HFFc6 (cell line): ENCODE measurements at regions not wholly inside any gene's neighbourhood (a gene's known extent, or its start where the extent isn't known, plus 50 kb on each side); places are given as distances from the start of the nearest gene placed in this dataset.

ENCODE experiments used
- DNase-seq: peaks from one replicate; pipeline ENCODE4 v3.0.0-alpha.2; 2018
- H3K27ac Mint-ChIP-seq: 2 replicates; pipeline ENCODE4 v1.8.0; 2020; ENCODE audit warnings: mild to moderate bottlenecking, mixed read lengths
- H3K27me3 Mint-ChIP-seq: 2 replicates; pipeline ENCODE4 v1.8.0; 2021; ENCODE audit warnings: mild to moderate bottlenecking, moderate library complexity, mixed read lengths; ENCODE audit not compliant: insufficient read depth
- H3K36me3 Mint-ChIP-seq: 2 replicates; pipeline ENCODE4 v1.8.0; 2021; ENCODE audit warnings: low read depth, mixed read lengths
- H3K4me1 Mint-ChIP-seq: 2 replicates; pipeline ENCODE4 v1.8.0; 2020; ENCODE audit warnings: low read depth, mixed read lengths
- H3K4me3 Mint-ChIP-seq: 2 replicates; pipeline ENCODE4 v1.8.0; 2020; ENCODE audit warnings: mild to moderate bottlenecking, moderate library complexity, mixed read lengths
- H3K9me3 Mint-ChIP-seq: 2 replicates; pipeline ENCODE4 v1.8.0; 2020; ENCODE audit warnings: mild to moderate bottlenecking, mixed read lengths
- TF ChIP-seq, protein P1 (sequence below): fragments of 200-600 bp; sonication (generic); IDR thresholded peaks from 2 replicates; pipeline ENCODE4 v1.5.0; 2021; ENCODE audit warnings: antibody characterized with exemption, mild to moderate bottlenecking

DNA sequence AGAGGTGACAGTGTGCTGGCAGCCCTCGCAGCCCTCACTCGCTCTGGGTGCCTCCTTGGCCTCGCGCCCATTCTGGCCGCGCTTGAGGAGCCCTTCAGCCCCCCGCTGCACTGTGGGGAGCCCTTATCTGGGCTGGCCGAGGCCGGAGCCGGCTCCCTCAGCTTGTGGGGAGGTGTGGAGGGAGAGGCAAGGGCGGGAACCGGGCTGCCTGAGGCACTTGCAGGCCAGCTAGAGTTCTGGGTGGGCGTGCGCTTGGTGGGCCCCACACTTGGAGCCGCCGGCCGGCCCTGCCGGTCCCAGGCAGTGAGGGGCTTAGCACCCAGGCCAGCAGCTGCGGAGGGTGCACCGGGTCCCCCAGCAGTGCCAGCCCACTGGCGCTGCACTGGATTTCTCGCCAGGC lies 1480.9 kb upstream of the SLC39A10 start:
- TF ChIP-seq, protein P1, sequence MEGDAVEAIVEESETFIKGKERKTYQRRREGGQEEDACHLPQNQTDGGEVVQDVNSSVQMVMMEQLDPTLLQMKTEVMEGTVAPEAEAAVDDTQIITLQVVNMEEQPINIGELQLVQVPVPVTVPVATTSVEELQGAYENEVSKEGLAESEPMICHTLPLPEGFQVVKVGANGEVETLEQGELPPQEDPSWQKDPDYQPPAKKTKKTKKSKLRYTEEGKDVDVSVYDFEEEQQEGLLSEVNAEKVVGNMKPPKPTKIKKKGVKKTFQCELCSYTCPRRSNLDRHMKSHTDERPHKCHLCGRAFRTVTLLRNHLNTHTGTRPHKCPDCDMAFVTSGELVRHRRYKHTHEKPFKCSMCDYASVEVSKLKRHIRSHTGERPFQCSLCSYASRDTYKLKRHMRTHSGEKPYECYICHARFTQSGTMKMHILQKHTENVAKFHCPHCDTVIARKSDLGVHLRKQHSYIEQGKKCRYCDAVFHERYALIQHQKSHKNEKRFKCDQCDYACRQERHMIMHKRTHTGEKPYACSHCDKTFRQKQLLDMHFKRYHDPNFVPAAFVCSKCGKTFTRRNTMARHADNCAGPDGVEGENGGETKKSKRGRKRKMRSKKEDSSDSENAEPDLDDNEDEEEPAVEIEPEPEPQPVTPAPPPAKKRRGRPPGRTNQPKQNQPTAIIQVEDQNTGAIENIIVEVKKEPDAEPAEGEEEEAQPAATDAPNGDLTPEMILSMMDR, result no peak
- H3K4me3 Mint-ChIP-seq, result no peak overlapping the region
- H3K27ac Mint-ChIP-seq, result no peak overlapping the region
- H3K27me3 Mint-ChIP-seq, result no peaks in the 10 kb centered on the region
- DNase-seq, result no peak
- peaks cover 4% of the 10 kb centered on the region; the same call in 1 of the 2 replicates for H3K36me3 Mint-ChIP-seq
- H3K9me3 Mint-ChIP-seq, result peaks cover 12% of the 10 kb centered on the region
- no peaks in the 10 kb centered on the region for H3K4me1 Mint-ChIP-seq

DNA sequence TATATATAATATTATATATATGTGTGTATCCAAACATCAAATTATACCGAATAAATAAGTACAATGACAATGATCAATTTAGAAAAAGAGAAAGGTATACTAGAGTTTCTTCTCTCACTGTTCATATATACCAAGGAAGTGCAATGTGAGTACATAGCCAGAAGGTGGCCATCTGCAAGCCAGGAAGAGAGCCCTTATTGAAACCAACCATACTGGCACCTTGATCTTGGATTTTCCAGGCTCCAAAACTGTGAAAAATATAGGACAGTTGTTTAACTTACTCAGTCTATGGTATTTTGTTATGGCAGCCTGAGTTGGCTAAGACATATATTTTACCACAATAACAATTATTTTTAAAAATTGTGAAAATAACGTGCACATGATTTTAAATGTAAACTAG lies 1490.2 kb upstream of the SLC39A10 start:
- peaks cover 1% of the 10 kb centered on the region; the same call in 1 of the 2 replicates for H3K27me3 Mint-ChIP-seq
- no peak overlapping the region for H3K4me3 Mint-ChIP-seq
- H3K27ac Mint-ChIP-seq, result no peak overlapping the region
- H3K9me3 Mint-ChIP-seq, result peaks cover 18% of the 10 kb centered on the region
- DNase-seq, result no peak
- H3K36me3 Mint-ChIP-seq, result no peaks in the 10 kb centered on the region
- TF ChIP-seq, protein P1, result peak; percentile 60
- no peaks in the 10 kb centered on the region for H3K4me1 Mint-ChIP-seq

DNA sequence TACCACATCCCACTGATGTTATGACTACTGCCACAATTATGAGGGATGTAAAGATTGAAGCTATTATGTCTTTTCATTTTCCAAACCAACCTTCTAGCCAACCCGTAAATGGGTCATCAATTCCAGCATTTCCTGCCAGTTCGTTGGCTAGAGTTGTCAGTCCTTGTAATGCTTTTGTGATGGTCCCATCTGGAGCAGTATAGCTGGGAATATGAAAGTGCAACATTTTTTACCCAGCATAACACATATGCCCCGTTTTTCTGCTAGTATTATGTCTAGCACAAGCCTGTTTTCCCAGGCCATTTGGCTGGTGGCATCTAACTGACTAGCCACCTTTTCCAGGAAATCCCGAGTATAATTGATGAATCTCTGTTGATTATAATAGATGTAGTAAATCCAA lies 1501.6 kb upstream of the SLC39A10 start:
- Mint-ChIP-seq H3K36me3 (no peaks in the 10 kb centered on the region), H3K4me3 (no peak overlapping the region), H3K27ac (no peak overlapping the region), H3K4me1 (no peaks in the 10 kb centered on the region), H3K27me3 (no peaks in the 10 kb centered on the region), H3K9me3 (peaks cover 25% of the 10 kb centered on the region)
- TF ChIP-seq, protein P1, result no peak
- DNase-seq, result no peak

DNA sequence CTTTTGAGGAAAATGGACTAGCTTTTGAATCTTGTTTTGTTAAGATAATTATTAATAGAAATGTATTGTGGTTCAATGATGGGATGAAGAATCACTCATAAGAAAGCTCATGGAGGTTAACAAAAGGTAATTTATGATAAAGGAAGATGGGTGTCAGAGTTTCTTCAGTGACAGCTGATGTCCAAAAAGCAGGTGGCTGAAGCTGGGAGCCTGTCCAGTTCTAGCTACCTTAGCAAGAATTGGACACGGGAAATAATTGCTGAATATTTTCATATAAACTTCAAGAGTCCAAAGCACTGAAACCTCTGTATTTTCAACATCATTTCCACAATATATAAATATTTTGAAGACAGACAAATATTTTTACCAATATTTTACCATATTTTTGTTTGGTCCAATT lies 1505.8 kb upstream of the SLC39A10 start:
- no peaks in the 10 kb centered on the region for H3K27me3 Mint-ChIP-seq
- no peaks in the 10 kb centered on the region for H3K36me3 Mint-ChIP-seq
- no peak for DNase-seq
- H3K4me1 Mint-ChIP-seq, result no peaks in the 10 kb centered on the region
- no peak overlapping the region for H3K27ac Mint-ChIP-seq
- TF ChIP-seq, protein P1, result no peak
- H3K9me3 Mint-ChIP-seq, result peaks cover 23% of the 10 kb centered on the region
- no peak overlapping the region for H3K4me3 Mint-ChIP-seq

DNA sequence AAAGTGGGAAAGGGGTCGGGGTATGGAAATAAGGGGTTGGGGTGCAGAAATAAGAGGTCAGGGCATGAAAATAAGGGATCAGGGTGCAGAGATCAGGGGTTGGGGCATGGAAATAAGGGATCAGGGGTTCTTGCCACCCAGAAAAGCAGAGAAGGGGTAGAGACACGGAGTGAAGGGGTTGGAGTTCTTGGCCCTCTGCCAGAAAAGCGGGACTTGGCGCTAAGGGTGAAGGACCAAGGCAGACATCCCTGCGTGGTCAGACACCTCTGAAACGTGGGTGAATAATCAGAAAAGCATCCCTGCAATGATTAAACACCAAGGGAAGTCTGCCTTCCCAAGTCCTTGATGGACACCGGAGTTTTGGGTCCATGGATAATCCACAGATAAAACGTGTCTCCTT lies 1521.6 kb upstream of the SLC39A10 start:
- no peaks in the 10 kb centered on the region for H3K36me3 Mint-ChIP-seq
- no peak overlapping the region for H3K4me3 Mint-ChIP-seq
- no peaks in the 10 kb centered on the region; the same call in 1 of the 2 replicates for H3K27me3 Mint-ChIP-seq
- DNase-seq, result no peak
- H3K4me1 Mint-ChIP-seq, result no peaks in the 10 kb centered on the region
- H3K9me3 Mint-ChIP-seq, result no peaks in the 10 kb centered on the region; the same call in none of the 2 replicates
- TF ChIP-seq, protein P1, result no peak
- H3K27ac Mint-ChIP-seq, result no peak overlapping the region

DNA sequence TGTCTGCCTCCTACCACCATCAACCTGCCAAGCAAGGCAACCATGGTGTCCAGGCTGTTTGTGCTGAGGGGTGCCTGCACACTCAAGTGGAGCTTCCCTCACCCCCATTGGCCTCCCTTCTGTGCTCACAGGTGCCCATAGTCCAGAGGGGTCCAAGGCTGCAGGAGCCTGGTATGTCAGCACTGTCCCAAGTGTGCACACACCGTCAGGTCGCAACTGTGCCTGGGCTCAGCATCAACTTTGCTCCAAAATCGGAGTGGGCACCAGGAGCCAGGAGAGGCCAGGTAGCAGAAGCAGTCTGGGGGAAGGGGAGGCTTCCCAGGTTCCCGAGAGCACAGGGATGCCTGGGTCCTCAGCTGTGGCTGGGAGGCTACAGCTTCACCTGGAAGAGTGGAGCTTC lies 1528.2 kb upstream of the SLC39A10 start:
- DNase-seq, result no peak
- peaks cover 32% of the 10 kb centered on the region for H3K9me3 Mint-ChIP-seq
- H3K36me3 Mint-ChIP-seq, result no peaks in the 10 kb centered on the region
- H3K4me1 Mint-ChIP-seq, result no peaks in the 10 kb centered on the region
- H3K27ac Mint-ChIP-seq, result no peak overlapping the region
- no peaks in the 10 kb centered on the region for H3K27me3 Mint-ChIP-seq
- H3K4me3 Mint-ChIP-seq, result no peak overlapping the region
- TF ChIP-seq, protein P1, result no peak
